HuH-7.5 (cell line): ENCODE measurements at regions not wholly inside any gene's neighbourhood (a gene's known extent, or its start where the extent isn't known, plus 50 kb on each side); places are given as distances from the start of the nearest gene placed in this dataset.

Experiments used
- DNase-seq: peaks from one replicate; pipeline ENCODE4 v3.0.0; 2011; ENCODE audit warnings: low spot score

DNA sequence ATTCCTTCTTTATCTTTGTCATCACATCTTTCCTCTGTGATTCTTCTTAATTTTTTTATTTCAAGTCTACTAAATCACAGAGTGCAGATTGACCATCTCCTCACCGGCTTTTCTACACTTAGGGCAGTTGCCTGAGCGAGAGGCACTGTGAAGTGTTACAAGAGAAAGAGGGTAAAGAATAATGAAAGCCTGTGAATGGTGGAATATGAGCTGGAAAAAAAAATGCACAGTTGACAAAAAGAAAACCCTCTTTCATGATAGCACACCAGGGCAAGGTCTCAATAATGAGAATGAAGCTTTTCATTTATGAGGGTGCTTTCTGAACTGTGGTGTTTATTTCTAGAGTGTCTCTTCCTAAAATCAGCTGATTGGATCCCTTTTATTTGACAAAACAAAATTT lies 106.2 kb upstream of the PDE3A start:
- no peak for DNase-seq

GRCh38 chr12:20264026-20264425 lies 104.3 kb upstream of the PDE3A start:
- no peak for DNase-seq

GRCh38 chr12:20264608-20265114 lies 103.7 kb upstream of the PDE3A start:
- no peak for DNase-seq

GRCh38 chr12:20268121-20268732 lies 100.1 kb upstream of the PDE3A start:
- no peak for DNase-seq

- DNase-seq, result no peak
Measured at GRCh38 chr12:20268771-20269170, 99.6 kb upstream of the PDE3A start.

- peak; percentile 4 for DNase-seq
Measured at GRCh38 chr12:20269337-20270067, 98.8 kb upstream of the PDE3A start.

GRCh38 chr12:20270557-20270956 lies 97.8 kb upstream of the PDE3A start:
- DNase-seq, result no peak

GRCh38 chr12:20272161-20272560 lies 96.2 kb upstream of the PDE3A start:
- no peak for DNase-seq

GRCh38 chr12:20272801-20273200 lies 95.5 kb upstream of the PDE3A start:
- DNase-seq, result no peak

DNA sequence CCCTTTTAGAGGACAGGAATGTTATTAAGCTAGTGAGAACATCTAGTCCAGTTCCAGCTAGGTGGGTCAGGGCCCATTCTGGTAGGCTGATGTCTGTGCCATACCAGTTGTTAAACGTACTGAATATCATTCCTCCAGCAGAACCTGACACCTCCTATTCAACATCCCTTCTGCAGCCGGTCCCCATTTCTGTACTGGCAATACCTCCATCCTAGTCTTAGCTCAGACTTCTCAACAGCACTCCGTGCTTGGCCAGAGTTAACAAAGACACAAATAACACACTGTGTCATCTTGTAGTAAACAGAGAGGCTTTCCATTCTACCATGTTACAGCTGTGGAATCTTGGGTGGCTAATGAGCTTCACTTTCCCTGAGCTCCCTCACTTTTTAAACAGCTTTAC lies 94.3 kb upstream of the PDE3A start:
- no peak for DNase-seq

- no peak for DNase-seq
Measured at GRCh38 chr12:20278276-20278675, 90.1 kb upstream of the PDE3A start.

GRCh38 chr12:20280515-20280914 lies 87.8 kb upstream of the PDE3A start:
- DNase-seq, result no peak

DNA sequence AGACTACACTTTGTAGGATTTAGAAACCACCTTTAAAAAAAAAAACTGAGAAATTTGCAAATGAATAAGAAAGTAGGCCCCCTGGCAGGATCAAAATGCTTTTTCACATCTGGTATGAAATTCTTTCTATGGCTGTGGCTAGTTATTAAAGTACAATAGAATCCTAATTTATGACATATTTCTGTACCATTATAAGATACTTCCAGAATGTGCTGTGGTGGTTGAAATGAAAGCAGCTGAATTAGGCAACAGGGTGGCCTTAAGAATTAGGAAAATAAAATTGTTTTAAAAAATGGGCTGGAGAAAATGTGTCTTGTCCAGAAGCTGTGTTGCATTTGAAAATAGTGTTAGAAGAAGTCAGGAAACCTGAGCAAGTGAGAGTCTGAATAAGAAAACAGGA lies 85.9 kb upstream of the PDE3A start:
- no peak for DNase-seq

DNA sequence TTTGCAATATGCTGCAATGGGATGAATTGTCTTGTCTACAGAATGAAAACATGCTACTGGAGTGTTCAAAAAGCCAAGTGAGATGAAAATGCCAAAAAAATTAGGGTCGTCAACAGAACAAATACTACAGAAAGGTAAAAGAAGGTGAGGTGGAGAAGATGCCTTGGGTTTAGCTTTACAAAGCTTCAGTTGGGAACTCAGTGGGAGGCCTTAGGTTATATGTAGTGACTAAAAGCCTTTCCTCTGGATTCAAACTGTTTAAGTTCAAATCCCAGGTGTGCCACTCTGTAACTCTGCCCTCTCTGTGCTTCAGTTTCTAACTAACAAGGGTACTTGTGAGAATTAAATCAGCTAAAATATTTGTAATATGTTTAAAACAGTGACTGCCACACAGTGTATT lies 84.9 kb upstream of the PDE3A start:
- no peak for DNase-seq

DNA sequence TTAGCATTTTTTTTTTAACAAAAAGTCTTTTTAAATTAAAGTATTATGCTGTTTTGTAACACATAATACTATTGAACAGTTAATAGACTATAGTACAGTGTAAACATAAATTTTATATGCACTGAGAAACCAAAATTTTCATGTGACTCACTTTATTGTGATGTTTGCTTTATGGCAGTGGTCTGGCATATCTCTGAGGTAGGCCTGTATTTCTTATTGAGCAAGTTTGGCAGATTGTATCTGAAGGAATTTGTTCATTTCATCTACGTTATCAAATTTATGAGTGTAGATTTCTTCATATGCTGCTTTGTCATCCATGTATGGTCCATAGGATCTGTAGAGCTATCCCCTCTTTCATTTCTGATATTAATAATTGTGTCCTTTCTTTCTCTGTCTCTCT lies 78.8 kb upstream of the PDE3A start:
- DNase-seq, result no peak

DNA sequence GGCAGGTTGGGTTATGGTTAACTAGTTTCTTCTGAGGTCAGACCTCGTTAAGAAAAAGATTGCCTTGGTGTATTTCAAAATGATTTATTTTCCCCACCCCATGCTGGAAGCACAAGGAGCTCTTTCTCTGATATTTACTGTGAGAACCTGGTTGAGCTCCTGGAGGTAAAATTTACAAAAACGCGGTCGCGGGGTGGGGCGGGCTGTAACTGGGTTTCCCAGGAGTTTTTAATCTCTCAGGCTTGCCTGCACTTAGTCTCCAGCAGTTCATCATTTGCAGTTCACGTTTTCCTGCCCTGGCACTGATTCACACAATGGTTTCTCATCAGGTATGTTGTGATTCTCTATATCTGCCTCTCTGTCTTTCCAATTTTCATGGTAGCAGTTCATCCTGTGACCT lies 67.9 kb upstream of the PDE3A start:
- DNase-seq, result no peak

GRCh38 chr12:20305470-20305869 lies 62.9 kb upstream of the PDE3A start:
- no peak for DNase-seq

GRCh38 chr12:20309504-20310148 lies 58.7 kb upstream of the PDE3A start:
- no peak for DNase-seq

DNA sequence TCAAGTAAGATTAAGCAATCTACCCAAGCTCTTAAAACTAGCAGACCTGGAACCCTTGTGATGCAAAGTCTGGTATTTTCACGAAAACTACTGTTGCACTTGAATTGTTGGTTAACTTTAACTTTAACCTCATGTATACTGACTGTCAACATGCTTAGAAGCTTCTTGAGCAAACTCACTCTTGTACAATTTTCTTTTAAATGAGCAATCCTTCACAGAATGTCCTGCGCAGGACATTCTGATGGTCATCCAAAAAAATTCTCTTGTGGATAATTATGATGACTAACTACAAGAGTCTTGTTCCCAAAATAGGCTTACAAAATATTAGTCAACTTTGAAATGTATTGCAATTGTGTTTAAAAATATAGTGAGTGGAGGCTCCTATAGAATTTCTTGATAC lies 54.0 kb upstream of the PDE3A start:
- no peak for DNase-seq

GRCh38 chr12:20317554-20317953 lies 50.8 kb upstream of the PDE3A start:
- no peak for DNase-seq
